Upper lobe of left lung (tissue), 6 donors: ENCODE measurements at regions not wholly inside any gene's neighbourhood (a gene's known extent, or its start where the extent isn't known, plus 50 kb on each side); places are given as distances from the start of the nearest gene placed in this dataset.

ENCODE experiments used
- ATAC-seq, 2 donors: fragments of 200-7000 bp; cut with Tn5 transposase; one replicate each; pipeline ENCODE4 v1.9.1; 2022; ENCODE audit warnings: mild to moderate bottlenecking in 2 of 2, moderate library complexity in 2 of 2; ENCODE audit not compliant: low FRiP score in 2 of 2
- DNase-seq, 2 donors: peaks; one replicate each; pipeline ENCODE4 v3.0.0-alpha.2; 2019 to 2020
- H3K27ac ChIP-seq, 4 donors: fragments of 200-600 bp; sonication (generic); one replicate each; pipeline ENCODE4 v1.5.1; 2016 to 2019
- H3K27me3 ChIP-seq, 4 donors: fragments of 200-600 bp; sonication (generic); one replicate each; pipeline ENCODE4 v1.5.1; 2017 to 2019
- H3K36me3 ChIP-seq, 4 donors: fragments of 200-600 bp; sonication (generic); one replicate each; pipeline ENCODE4 v1.5.1; 2016 to 2019
- H3K4me1 ChIP-seq, 4 donors: fragments of 200-600 bp; sonication (generic); one replicate each; pipeline ENCODE4 v1.5.1; 2018 to 2019
- H3K4me3 ChIP-seq, 4 donors: fragments of 200-600 bp; sonication (generic); one replicate each; pipeline ENCODE4 v1.5.1; 2017 to 2019; ENCODE audit warnings: mild to moderate bottlenecking in 2 of 4, moderate library complexity in 1 of 4
- H3K9me3 ChIP-seq, 4 donors: fragments of 200-600 bp; sonication (generic); one replicate each; pipeline ENCODE4 v1.5.1; 2018 to 2019
- EP300 ChIP-seq, 4 donors: sonication (generic); formaldehyde crosslinking; IDR thresholded peaks; one replicate each; pipeline ENCODE4 v1.5.1; 2017; ENCODE audit warnings: antibody characterized with exemption in 4 of 4, control low read depth in 2 of 4
- POLR2A ChIP-seq, 4 donors: fragments of 450-650 bp; IDR thresholded peaks; one replicate each; pipeline ENCODE4 v1.5.1; 2016 to 2017; ENCODE audit warnings: antibody characterized with exemption in 4 of 4, mild to moderate bottlenecking in 2 of 4
- POLR2AphosphoS5 ChIP-seq, 2 donors: sonication (generic); formaldehyde crosslinking; IDR thresholded peaks; one replicate each; pipeline ENCODE4 v1.5.1; 2017; ENCODE audit warnings: antibody characterized with exemption in 2 of 2
- WGBS, 2 donors: methylation state at CpG; one replicate each; pipeline ENCODE4 v1.1.5; 2017 to 2018; 5-methylcytosine and 5-hydroxymethylcytosine counted together
- TF ChIP-seq, protein P1 (sequence below), 6 experiments: fragments of 450-650 bp in 4 of 6; fragments of 200-600 bp in 2 of 6; sonication (generic) in 2 of 6; IDR thresholded peaks; one replicate each; pipeline ENCODE4 v1.5.1; 2016 to 2019; ENCODE audit warnings: antibody characterized with exemption in 6 of 6
- donor health status: DM: no; HTN: no; CAD: no; lungs with moderate emphysema.
- donor health status: DM: no; HTN: yes; CAD: no; lungs with severe emphysema.

DNA sequence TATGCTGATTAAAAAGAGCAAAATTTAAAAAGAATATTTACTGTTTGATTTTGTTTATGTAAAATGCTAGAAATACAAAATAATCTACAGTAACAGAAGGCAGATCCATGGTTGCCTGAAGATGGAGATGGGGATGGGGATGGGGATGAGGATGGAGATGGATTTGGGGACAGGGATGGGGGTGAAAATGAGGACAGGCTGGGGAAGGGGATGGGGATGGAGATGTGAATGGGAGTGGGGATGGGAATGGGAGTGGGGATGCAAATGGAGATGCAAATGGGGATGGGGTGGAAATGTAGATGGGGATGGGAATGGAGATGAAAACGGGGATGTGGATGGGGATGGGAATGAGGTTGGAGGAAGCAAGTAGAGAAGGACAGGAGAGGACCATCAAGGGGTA, 252.2 kb downstream of the PLPP3 start:
- H3K4me1 ChIP-seq = no peaks in the 10 kb centered on the region
- H3K9me3 ChIP-seq = no peaks in the 10 kb centered on the region
- WGBS, 2 donors = 79 to 85% methylated on average over 1 of the region's 1 CpG
- DNase-seq (no peak), ATAC-seq (no peak)
- H3K4me3 ChIP-seq = no peak overlapping the region
- no peak overlapping the region for H3K27ac ChIP-seq
- H3K36me3 ChIP-seq = no peaks in the 10 kb centered on the region
- no peaks in the 10 kb centered on the region for H3K27me3 ChIP-seq
- TF ChIP-seq EP300 (IDR thresholded peaks at IDR 0.05) = no peak
- TF ChIP-seq, protein P1, sequence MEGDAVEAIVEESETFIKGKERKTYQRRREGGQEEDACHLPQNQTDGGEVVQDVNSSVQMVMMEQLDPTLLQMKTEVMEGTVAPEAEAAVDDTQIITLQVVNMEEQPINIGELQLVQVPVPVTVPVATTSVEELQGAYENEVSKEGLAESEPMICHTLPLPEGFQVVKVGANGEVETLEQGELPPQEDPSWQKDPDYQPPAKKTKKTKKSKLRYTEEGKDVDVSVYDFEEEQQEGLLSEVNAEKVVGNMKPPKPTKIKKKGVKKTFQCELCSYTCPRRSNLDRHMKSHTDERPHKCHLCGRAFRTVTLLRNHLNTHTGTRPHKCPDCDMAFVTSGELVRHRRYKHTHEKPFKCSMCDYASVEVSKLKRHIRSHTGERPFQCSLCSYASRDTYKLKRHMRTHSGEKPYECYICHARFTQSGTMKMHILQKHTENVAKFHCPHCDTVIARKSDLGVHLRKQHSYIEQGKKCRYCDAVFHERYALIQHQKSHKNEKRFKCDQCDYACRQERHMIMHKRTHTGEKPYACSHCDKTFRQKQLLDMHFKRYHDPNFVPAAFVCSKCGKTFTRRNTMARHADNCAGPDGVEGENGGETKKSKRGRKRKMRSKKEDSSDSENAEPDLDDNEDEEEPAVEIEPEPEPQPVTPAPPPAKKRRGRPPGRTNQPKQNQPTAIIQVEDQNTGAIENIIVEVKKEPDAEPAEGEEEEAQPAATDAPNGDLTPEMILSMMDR (IDR thresholded peaks at IDR 0.05) = no peak

DNA sequence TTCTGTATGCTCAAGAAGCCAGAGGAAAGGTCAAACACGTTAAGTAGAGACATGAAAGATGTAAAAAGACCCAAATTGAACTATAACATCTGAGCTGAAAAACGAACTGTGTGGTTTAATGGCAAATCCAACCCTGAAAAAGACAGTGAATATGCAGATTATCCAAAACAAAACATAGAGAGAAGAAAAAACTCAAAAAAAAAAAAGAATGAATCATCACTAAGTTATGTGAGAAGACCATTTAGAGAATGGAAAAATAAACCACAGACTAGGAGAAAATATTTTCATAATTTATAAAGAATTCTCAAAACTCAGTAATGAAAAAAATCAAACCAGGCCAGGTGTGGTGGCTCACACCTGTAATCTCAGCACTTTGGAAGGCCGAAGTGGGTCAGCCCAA, 253.3 kb downstream of the PLPP3 start:
- Histone ChIP-seq H3K9me3 (no peaks in the 10 kb centered on the region), H3K36me3 (no peaks in the 10 kb centered on the region), H3K27ac (no peak overlapping the region), H3K4me3 (no peak overlapping the region), H3K27me3 (no peaks in the 10 kb centered on the region), H3K4me1 (no peaks in the 10 kb centered on the region)
- TF ChIP-seq EP300 (IDR thresholded peaks at IDR 0.05) (no peak), POLR2AphosphoS5 (IDR thresholded peaks at IDR 0.05) (no peak), POLR2A (IDR thresholded peaks at IDR 0.05) (no peak)
- TF ChIP-seq, protein P1 (IDR thresholded peaks at IDR 0.05) = no peak
- ATAC-seq = no peak
- no peak for DNase-seq
- 78 to 85% methylated on average over 3 of the region's 3 CpGs for WGBS, 2 donors

DNA sequence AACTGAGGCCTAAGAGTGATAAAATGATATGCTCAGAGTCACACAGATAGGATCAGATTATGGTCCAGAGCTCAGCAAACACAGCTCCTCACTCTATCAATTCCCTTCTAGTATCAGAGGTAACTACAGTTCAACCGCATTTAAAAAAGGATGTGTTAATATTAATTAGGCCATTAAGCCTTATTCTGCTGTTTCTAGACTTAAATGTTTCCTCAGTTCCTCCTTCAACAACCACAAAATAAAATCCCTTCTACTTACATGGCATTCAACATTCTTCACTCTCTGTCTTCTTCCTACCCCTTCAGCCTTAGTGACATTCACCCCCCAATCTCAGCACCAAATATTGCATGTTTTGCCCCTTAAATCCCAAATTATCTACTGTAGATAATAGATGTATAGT, 254.9 kb downstream of the PLPP3 start:
- WGBS, 2 donors = 96 to 97% methylated on average over 1 of the region's 1 CpG
- H3K4me3 ChIP-seq = no peak overlapping the region
- no peaks in the 10 kb centered on the region for H3K27me3 ChIP-seq
- H3K9me3 ChIP-seq = no peaks in the 10 kb centered on the region
- DNase-seq = no peak
- no peak for ATAC-seq
- H3K36me3 ChIP-seq = no peaks in the 10 kb centered on the region
- no peaks in the 10 kb centered on the region for H3K4me1 ChIP-seq
- no peak overlapping the region for H3K27ac ChIP-seq
- TF ChIP-seq POLR2AphosphoS5 (IDR thresholded peaks at IDR 0.05) (no peak), POLR2A (IDR thresholded peaks at IDR 0.05) (no peak)
- TF ChIP-seq, protein P1 (IDR thresholded peaks at IDR 0.05) = no peak

DNA sequence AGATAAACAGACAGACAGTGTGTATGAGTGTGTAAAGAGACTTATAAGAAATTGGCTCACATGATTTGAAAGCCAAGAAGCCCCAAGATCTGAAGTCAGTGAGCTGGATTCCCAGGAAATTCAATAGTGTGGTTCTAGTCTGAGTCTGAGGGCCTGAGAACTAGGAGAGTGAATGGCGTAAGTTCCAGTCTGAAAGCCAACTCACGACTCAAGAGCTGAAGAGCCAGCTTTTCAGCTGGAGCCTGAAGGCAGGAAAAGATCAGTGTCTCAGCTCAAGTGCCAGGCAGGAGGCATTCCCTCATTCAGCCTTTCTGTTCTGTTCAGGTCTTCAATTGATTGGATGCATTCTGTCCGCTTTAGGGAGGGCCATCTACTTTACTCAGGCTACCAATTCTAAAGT, 257.2 kb downstream of the PLPP3 start:
- no peaks in the 10 kb centered on the region for H3K27me3 ChIP-seq
- TF ChIP-seq EP300 (IDR thresholded peaks at IDR 0.05) (no peak), POLR2A (IDR thresholded peaks at IDR 0.05) (no peak), POLR2AphosphoS5 (IDR thresholded peaks at IDR 0.05) (no peak)
- TF ChIP-seq, protein P1 (IDR thresholded peaks at IDR 0.05) = no peak
- H3K4me1 ChIP-seq = no peaks in the 10 kb centered on the region
- no peaks in the 10 kb centered on the region for H3K9me3 ChIP-seq
- no peak for ATAC-seq
- WGBS, 2 donors = 72 to 81% methylated on average over 3 of the region's 3 CpGs
- DNase-seq = no peak
- H3K4me3 ChIP-seq = no peak overlapping the region
- H3K27ac ChIP-seq = no peak overlapping the region
- no peaks in the 10 kb centered on the region for H3K36me3 ChIP-seq

DNA sequence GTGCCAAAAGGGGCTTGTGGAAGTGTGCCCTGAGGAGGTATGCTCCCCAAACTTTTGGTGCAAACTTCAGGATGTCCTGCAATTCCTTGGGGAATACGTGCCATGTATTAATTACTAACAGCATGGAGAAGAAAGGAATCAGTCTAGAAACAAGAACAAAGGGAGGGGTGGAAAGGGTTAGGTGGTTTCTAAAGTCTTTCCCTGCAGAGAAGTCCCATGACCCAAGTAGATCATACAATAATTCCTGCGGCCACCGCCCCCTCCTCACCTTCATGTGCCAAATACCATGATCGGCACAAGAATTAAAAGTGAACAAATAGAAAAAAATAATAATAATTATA, 258.2 kb downstream of the PLPP3 start:
- no peak overlapping the region for H3K27ac ChIP-seq
- no peaks in the 10 kb centered on the region for H3K36me3 ChIP-seq
- no peaks in the 10 kb centered on the region for H3K4me1 ChIP-seq
- no peak overlapping the region for H3K4me3 ChIP-seq
- H3K27me3 ChIP-seq = no peaks in the 10 kb centered on the region
- H3K9me3 ChIP-seq = no peaks in the 10 kb centered on the region
- 87 to 92% methylated on average over 4 of the region's 4 CpGs for WGBS, 2 donors
- TF ChIP-seq POLR2AphosphoS5 (IDR thresholded peaks at IDR 0.05) = no peak
- TF ChIP-seq, protein P1 (IDR thresholded peaks at IDR 0.05) = no peak
- TF ChIP-seq POLR2A (IDR thresholded peaks at IDR 0.05) = no peak
- no peak for TF ChIP-seq EP300 (IDR thresholded peaks at IDR 0.05)
- ATAC-seq (no peak), DNase-seq (no peak)
